ENCODE measurements at regions not wholly inside any gene's neighbourhood (a gene's known extent, or its start where the extent isn't known, plus 50 kb on each side); places are given as distances from the start of the nearest gene placed in this dataset.

DNA sequence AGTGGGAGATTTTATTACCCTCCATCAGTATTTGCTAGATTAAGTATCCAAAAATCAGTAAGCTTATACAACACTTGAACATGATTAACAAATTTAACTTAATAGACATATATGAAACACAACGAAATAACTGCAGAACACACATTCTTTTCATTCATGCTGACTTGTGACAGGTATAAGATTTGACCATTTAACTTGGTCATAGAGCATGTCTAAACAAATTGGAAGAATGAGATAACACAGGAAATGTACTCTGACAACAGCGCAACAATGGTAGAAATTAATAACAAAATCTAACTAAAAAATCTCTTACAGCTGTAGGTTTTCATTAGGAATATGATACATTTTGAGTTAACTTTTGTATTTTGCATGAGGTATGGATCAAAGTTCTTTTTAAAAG lies 62.4 kb upstream of the TTLL7 start:
- TF ChIP-seq, protein P1, sequence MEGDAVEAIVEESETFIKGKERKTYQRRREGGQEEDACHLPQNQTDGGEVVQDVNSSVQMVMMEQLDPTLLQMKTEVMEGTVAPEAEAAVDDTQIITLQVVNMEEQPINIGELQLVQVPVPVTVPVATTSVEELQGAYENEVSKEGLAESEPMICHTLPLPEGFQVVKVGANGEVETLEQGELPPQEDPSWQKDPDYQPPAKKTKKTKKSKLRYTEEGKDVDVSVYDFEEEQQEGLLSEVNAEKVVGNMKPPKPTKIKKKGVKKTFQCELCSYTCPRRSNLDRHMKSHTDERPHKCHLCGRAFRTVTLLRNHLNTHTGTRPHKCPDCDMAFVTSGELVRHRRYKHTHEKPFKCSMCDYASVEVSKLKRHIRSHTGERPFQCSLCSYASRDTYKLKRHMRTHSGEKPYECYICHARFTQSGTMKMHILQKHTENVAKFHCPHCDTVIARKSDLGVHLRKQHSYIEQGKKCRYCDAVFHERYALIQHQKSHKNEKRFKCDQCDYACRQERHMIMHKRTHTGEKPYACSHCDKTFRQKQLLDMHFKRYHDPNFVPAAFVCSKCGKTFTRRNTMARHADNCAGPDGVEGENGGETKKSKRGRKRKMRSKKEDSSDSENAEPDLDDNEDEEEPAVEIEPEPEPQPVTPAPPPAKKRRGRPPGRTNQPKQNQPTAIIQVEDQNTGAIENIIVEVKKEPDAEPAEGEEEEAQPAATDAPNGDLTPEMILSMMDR (IDR thresholded peaks at IDR 0.05; ENCODE audit: poor library complexity, severe bottlenecking) = no peak
- no peak for TF ChIP-seq EZH2 (IDR thresholded peaks at IDR 0.05; ENCODE audit: borderline replicate concordance, insufficient read depth, low read length, poor library complexity, severe bottlenecking)
- TF ChIP-seq TAF1 (IDR thresholded peaks at IDR 0.05; ENCODE audit: low read depth) = no peak
- no peak for TF ChIP-seq POLR2AphosphoS5 (IDR thresholded peaks at IDR 0.05)
- TF ChIP-seq SMC3 (conservative IDR thresholded peaks at IDR 0.05; ENCODE audit: poor library complexity) = no peak

All from neural cell (in vitro differentiated cells).